Tibial nerve (tissue), 4 donors: ENCODE measurements at regions not wholly inside any gene's neighbourhood (a gene's known extent, or its start where the extent isn't known, plus 50 kb on each side); places are given as distances from the start of the nearest gene placed in this dataset.
"Not testable (repeated sequence)": the region's sequence is repeated elsewhere in the genome, so short reads cannot be mapped to it uniquely, and the experiment has no call there.

Experiments
- DNase-seq, 2 donors: peaks; one replicate each; pipeline ENCODE4 v3.0.0-alpha.2; 2019; ENCODE audit warnings: low spot score in 2 of 2
- H3K27ac ChIP-seq, 4 donors: fragments of 200-600 bp; sonication (generic) in 3 of 4; one replicate each; pipeline ENCODE4 v1.5.1; 2017 to 2019; ENCODE audit warnings: mild to moderate bottlenecking in 1 of 4
- H3K27me3 ChIP-seq, 2 donors: fragments of 200-600 bp; sonication (generic) in 1 of 2; one replicate each; pipeline versions ENCODE4 v1.5.1 to v1.6.0; 2017 to 2019
- H3K36me3 ChIP-seq, 3 donors: fragments of 200-600 bp; sonication (generic); one replicate each; pipeline ENCODE4 v1.5.1; 2018 to 2019
- H3K4me1 ChIP-seq, 4 donors: fragments of 200-600 bp; sonication (generic) in 3 of 4; one replicate each; pipeline ENCODE4 v1.5.1; 2017 to 2019
- H3K4me3 ChIP-seq, 4 donors: fragments of 200-600 bp; sonication (generic) in 3 of 4; one replicate each; pipeline ENCODE4 v1.5.1; 2017 to 2019; ENCODE audit warnings: mild to moderate bottlenecking in 1 of 4, moderate library complexity in 1 of 4
- H3K9me3 ChIP-seq, 4 donors: fragments of 200-600 bp; sonication (generic) in 3 of 4; one replicate each; pipeline ENCODE4 v1.5.1; 2017 to 2019
- CTCF ChIP-seq, 5 experiments: fragments of 200-600 bp in 3 of 5; fragments of 450-650 bp in 2 of 5; sonication (generic) in 3 of 5; IDR thresholded peaks; one replicate each; pipeline ENCODE4 v1.5.1; 2016 to 2019; ENCODE audit warnings: antibody characterized with exemption in 5 of 5, mild to moderate bottlenecking in 3 of 5, moderate library complexity in 2 of 5
- EP300 ChIP-seq, 2 donors: sonication (generic); formaldehyde crosslinking; IDR thresholded peaks; one replicate each; pipeline ENCODE4 v1.6.1; 2017; ENCODE audit warnings: antibody characterized with exemption in 2 of 2, mild to moderate bottlenecking in 1 of 2
- POLR2A ChIP-seq, 2 donors: fragments of 450-650 bp; IDR thresholded peaks; one replicate each; pipeline ENCODE4 v1.6.1; 2017; ENCODE audit warnings: antibody characterized with exemption in 2 of 2, mild to moderate bottlenecking in 2 of 2, moderate library complexity in 2 of 2
- WGBS, 2 donors: methylation state at CpG; one replicate each; pipeline ENCODE4 v1.1.5; 2018; 5-methylcytosine and 5-hydroxymethylcytosine counted together

- no peak for TF ChIP-seq EP300 (IDR thresholded peaks at IDR 0.05)
- TF ChIP-seq POLR2A (IDR thresholded peaks at IDR 0.05) = no peak
- TF ChIP-seq CTCF (IDR thresholded peaks at IDR 0.05) = no peak
- H3K27ac ChIP-seq = no peak overlapping the region
- H3K4me3 ChIP-seq = no peak overlapping the region
- peaks cover 0 to 21% (median 2%) of the 10 kb centered on the region in 4 donors for H3K9me3 ChIP-seq
- H3K36me3 ChIP-seq = no peaks in the 10 kb centered on the region
- WGBS, 2 donors = 13 to 28% methylated on average over 3 of the region's 3 CpGs
- H3K4me1 ChIP-seq = no peaks in the 10 kb centered on the region
- no peaks in the 10 kb centered on the region for H3K27me3 ChIP-seq
- no peak for DNase-seq
Measured at GRCh38 chr20:43404878-43405277, 52.8 kb upstream of the SRSF6 start.

GRCh38 chr20:43400882-43401281, 56.8 kb upstream of the SRSF6 start:
- WGBS, 2 donors = 82 to 87% methylated on average over 6 of the region's 6 CpGs
- H3K4me3 ChIP-seq, H3K27ac ChIP-seq, H3K9me3 ChIP-seq, H3K4me1 ChIP-seq, DNase-seq, H3K36me3 ChIP-seq, H3K27me3 ChIP-seq: not testable (repeated sequence)

- WGBS, 2 donors = 78 to 80% methylated on average over 8 of the region's 8 CpGs
- TF ChIP-seq CTCF (IDR thresholded peaks at IDR 0.05) (no peak), POLR2A (IDR thresholded peaks at IDR 0.05) (no peak), EP300 (IDR thresholded peaks at IDR 0.05) (no peak)
- Histone ChIP-seq H3K4me1 (no peaks in the 10 kb centered on the region), H3K27me3 (no peaks in the 10 kb centered on the region), H3K4me3 (no peak overlapping the region), H3K9me3 (peaks cover 0 to 9% (median 0%) of the 10 kb centered on the region in 4 donors), H3K36me3 (no peaks in the 10 kb centered on the region), H3K27ac (no peak overlapping the region)
- no peak for DNase-seq
Measured at GRCh38 chr20:43398676-43399324, 58.9 kb upstream of the SRSF6 start.

- WGBS, 2 donors = 65 to 67% methylated on average over 2 of the region's 2 CpGs
- no peak overlapping the region for H3K27ac ChIP-seq
- no peaks in the 10 kb centered on the region for H3K36me3 ChIP-seq
- no peak for TF ChIP-seq CTCF (IDR thresholded peaks at IDR 0.05)
- no peak for TF ChIP-seq POLR2A (IDR thresholded peaks at IDR 0.05)
- no peak for TF ChIP-seq EP300 (IDR thresholded peaks at IDR 0.05)
- peaks cover 0 to 17% (median 0%) of the 10 kb centered on the region in 4 donors for H3K9me3 ChIP-seq
- H3K27me3 ChIP-seq = no peaks in the 10 kb centered on the region
- H3K4me1 ChIP-seq = no peaks in the 10 kb centered on the region
- no peak overlapping the region for H3K4me3 ChIP-seq
- DNase-seq = no peak
Measured at GRCh38 chr20:43397147-43397546, 60.5 kb upstream of the SRSF6 start.

GRCh38 chr20:43393052-43393451, 64.6 kb upstream of the SRSF6 start:
- Histone ChIP-seq H3K27me3 (no peaks in the 10 kb centered on the region), H3K27ac (no peak overlapping the region), H3K4me3 (no peak overlapping the region), H3K4me1 (no peaks in the 10 kb centered on the region), H3K9me3 (peaks cover 0 to 14% (median 0%) of the 10 kb centered on the region in 4 donors), H3K36me3 (no peaks in the 10 kb centered on the region)
- no peak for DNase-seq
- TF ChIP-seq EP300 (IDR thresholded peaks at IDR 0.05) = no peak
- TF ChIP-seq POLR2A (IDR thresholded peaks at IDR 0.05) = no peak
- no peak for TF ChIP-seq CTCF (IDR thresholded peaks at IDR 0.05)
- WGBS, 2 donors = 38 to 44% methylated on average over 3 of the region's 3 CpGs

- no peak for TF ChIP-seq EP300 (IDR thresholded peaks at IDR 0.05)
- no peak for TF ChIP-seq POLR2A (IDR thresholded peaks at IDR 0.05)
- no peak for TF ChIP-seq CTCF (IDR thresholded peaks at IDR 0.05)
- Histone ChIP-seq H3K36me3 (no peaks in the 10 kb centered on the region), H3K27me3 (no peaks in the 10 kb centered on the region), H3K9me3 (peaks cover 0 to 14% (median 0%) of the 10 kb centered on the region in 4 donors), H3K4me1 (no peaks in the 10 kb centered on the region), H3K27ac (no peak overlapping the region), H3K4me3 (no peak overlapping the region)
- DNase-seq = no peak
- 87 to 92% methylated on average over 5 of the region's 5 CpGs for WGBS, 2 donors
Measured at GRCh38 chr20:43392561-43392960, 65.1 kb upstream of the SRSF6 start.
